GM12891 (cell line): ENCODE measurements at regions not wholly inside any gene's neighbourhood (a gene's known extent, or its start where the extent isn't known, plus 50 kb on each side); places are given as distances from the start of the nearest gene placed in this dataset.

Source experiments
- DNase-seq: peaks from one replicate; pipeline ENCODE4 v3.0.0; 2011; ENCODE audit warnings: low spot score; ENCODE audit not compliant: insufficient read length
- FAIRE-seq: peaks from 2 replicates; lab custom pipeline; 2011; peaks lifted over from hg19 to GRCh38; lab: Jason Lieb, UNC
- PAX5 ChIP-seq: IDR thresholded peaks from 2 replicates; pipeline ENCODE4 v1.6.1; 2011; ENCODE audit warnings: low read length, moderate library complexity, mild to moderate bottlenecking; ENCODE audit not compliant: insufficient read depth, severe bottlenecking
- POLR2A ChIP-seq: IDR thresholded peaks from 2 replicates; pipeline ENCODE4 v1.6.1; 2011; ENCODE audit warnings: low read depth, low read length, control low read depth
- POLR2AphosphoS5 ChIP-seq: IDR thresholded peaks from 2 replicates; pipeline ENCODE4 v1.6.1; 2011; ENCODE audit warnings: low read depth, low read length, control low read depth
- POU2F2 ChIP-seq: IDR thresholded peaks from 2 replicates; pipeline ENCODE4 v1.6.1; 2011; ENCODE audit warnings: low read depth, mild to moderate bottlenecking, control low read depth, low read length, moderate library complexity
- SPI1 ChIP-seq: IDR thresholded peaks from 2 replicates; pipeline ENCODE4 v1.6.1; 2011; ENCODE audit warnings: low read depth, low read length, control low read depth
- TAF1 ChIP-seq: IDR thresholded peaks from 2 replicates; pipeline ENCODE4 v1.6.1; 2011; ENCODE audit warnings: low read depth, low read length, control low read depth

DNA sequence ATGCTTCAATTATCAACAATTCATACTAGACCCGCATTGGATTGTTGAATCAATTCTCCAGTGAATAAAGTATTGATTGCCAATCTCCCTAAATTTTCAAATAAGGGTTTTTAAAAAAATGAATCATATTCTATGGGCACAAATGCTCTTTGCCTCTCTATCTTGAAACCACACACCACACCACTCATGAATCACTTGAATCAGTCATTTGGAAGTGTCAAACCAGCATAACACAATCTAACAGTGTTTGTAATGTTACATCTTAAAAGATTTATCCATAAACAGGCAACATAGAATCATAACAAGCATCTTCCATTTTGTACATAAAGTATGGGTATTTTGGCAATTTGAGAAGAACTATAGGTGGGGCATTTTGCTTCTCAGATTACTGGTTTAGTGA is 219.5 kb upstream of the MIR17HG start:
- no peak for TF ChIP-seq PAX5
- no peak for TF ChIP-seq POLR2AphosphoS5
- no peak for TF ChIP-seq POU2F2
- TF ChIP-seq POLR2A: no peak
- no peak for TF ChIP-seq TAF1
- no peak for TF ChIP-seq SPI1
- FAIRE-seq (no peak), DNase-seq (no peak)

DNA sequence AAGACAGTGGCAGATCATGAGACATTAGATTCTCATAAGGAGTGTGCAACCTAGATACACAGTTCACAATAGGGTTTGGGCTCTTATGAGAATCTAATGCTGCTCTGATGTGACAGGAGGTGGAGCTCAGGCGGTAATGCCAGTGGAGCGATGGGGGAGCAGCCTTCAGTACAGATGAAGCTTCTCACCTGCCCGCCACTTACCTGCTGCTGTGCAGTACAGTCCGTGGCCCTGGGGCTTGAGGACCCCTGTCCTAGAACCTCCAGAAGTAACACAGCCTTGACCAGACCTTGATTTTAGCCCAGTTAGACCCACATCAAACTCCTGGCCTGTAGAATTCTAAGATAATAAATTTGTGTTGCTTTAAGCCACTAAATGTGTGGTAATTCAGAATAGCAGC is 215.1 kb upstream of the MIR17HG start:
- no peak for TF ChIP-seq POLR2A
- no peak for TF ChIP-seq PAX5
- TF ChIP-seq TAF1: no peak
- no peak for TF ChIP-seq SPI1
- TF ChIP-seq POU2F2: no peak
- no peak for TF ChIP-seq POLR2AphosphoS5
- DNase-seq: no peak
- no peak for FAIRE-seq

DNA sequence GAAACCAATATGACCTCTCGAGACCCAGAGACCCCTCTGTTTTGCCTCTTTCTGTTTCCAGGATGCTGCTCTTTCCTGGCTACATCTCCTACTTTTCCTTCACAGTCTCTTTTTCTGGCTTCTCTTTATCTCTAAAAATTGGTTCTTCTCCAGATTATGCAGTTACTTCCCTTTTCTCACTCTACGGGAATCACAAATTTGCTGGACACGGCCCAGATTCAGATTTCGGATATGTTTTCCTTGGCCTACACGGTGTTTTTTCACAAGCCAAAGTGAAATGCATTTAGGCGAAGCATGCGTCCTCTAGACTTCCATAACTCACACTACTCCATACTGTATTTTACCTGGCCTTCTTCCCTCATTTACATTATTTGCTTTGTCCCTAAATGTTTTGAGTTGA is 214.7 kb upstream of the MIR17HG start:
- no peak for DNase-seq
- TF ChIP-seq PAX5: no peak
- no peak for TF ChIP-seq TAF1
- TF ChIP-seq POLR2A: no peak
- no peak for TF ChIP-seq SPI1
- no peak for TF ChIP-seq POLR2AphosphoS5
- no peak for TF ChIP-seq POU2F2
- no peak for FAIRE-seq

DNA sequence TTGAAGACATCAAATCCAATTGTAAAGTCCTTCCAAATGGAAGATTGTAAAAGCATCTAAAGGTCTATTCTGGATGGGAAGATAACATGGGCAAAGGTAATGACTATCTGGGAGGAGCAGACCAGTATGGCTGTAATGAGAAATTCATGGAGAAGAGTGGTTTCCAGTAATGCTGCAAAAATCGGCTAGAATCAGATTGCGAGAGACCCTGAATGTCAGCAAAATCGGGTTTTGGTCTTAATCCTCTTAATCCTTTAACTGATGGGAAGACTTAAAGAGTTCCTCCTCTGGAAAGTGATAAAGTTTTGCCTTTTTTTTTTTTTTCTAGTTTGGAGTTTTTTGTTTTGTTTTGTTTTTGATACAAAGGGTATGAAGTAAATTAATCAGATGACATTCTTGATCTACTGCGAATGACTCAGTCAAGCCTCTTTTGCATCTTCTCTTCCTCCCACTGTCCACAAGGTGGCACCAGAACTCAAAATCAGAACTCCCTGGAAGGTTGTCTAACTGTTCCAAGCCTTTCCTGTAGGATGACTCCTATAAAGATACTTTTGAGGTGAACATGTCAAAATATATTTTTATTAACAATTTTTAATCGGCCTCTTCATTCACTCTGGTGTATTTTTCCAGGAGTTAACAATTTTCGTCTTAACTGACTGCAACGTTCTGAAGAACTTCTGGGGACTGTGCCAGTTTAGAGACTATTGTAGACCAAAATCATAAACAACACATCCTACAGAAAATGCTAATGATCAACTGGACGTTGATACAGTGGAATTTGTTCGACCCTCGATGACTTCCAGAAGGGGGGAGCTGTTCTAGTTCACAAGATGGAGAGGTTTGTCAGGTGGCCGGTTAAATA is 213.3 kb upstream of the MIR17HG start:
- TF ChIP-seq POU2F2 (no peak), POLR2A (no peak), SPI1 (no peak), TAF1 (no peak), POLR2AphosphoS5 (no peak), PAX5 (no peak)
- DNase-seq (no peak), FAIRE-seq (peak; percentile 41)

DNA sequence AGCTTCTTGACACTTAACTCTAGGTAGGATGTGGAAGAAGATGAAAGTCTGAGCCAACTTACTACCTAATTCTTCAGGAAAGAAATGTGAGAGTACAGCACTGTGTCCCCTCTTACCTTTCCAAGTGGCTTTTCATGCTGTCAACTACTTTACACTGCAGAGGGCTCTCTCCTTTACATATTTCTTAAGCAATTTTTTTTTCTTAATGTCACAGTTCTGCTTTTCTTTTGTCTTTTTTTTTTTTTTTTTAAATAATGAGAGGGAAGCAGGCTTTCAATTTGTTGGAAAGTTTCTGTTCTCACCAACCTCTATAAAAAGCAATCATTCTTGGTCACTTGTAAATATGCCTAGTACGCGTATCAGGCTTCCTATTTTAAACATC is 212.7 kb upstream of the MIR17HG start:
- no peak for DNase-seq
- TF ChIP-seq POLR2A (no peak), PAX5 (no peak), POLR2AphosphoS5 (no peak)
- no peak for FAIRE-seq

DNA sequence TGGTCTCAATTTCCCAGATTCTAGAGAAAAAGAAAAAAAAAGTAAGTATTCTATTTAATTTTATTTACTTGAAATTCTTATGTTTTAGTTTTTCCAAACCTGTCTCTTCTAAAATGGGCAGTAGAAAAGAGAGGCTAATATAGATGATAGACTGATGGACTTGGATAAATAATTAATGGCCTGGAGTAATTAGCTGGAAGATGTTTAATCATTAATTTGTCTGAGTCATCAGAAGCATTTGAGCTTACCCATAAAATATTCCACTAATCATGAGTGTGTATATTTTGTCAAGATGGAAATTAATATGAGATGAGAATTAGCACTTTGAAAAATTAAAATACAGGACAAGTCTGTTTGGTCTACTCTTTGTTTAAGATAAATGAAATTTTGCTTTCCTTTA is 212.1 kb upstream of the MIR17HG start:
- TF ChIP-seq POLR2AphosphoS5 (no peak), POU2F2 (no peak), SPI1 (no peak), POLR2A (no peak), PAX5 (no peak), TAF1 (no peak)
- DNase-seq: no peak
- no peak for FAIRE-seq

DNA sequence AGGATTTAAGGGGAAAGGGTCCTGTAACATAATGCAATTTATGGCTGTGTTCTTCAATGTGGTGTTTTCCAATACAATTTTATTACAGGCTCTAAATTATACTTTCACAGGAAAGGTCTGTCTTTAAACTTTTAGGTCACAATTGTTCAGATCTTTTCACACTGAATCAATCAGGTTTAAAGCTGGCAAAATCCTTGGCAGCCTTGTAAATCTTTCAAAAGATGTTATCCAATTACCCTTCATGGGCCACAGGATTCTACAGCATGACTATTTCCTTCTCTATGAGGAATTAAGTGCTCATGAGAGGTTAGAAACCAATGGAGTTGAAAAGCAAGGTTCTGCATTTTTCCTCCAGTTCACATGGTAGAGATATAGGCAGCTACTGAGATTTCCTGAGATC is 211.5 kb upstream of the MIR17HG start:
- no peak for TF ChIP-seq TAF1
- TF ChIP-seq POU2F2: no peak
- no peak for TF ChIP-seq SPI1
- no peak for TF ChIP-seq PAX5
- no peak for TF ChIP-seq POLR2AphosphoS5
- no peak for TF ChIP-seq POLR2A
- FAIRE-seq (no peak), DNase-seq (no peak)

DNA sequence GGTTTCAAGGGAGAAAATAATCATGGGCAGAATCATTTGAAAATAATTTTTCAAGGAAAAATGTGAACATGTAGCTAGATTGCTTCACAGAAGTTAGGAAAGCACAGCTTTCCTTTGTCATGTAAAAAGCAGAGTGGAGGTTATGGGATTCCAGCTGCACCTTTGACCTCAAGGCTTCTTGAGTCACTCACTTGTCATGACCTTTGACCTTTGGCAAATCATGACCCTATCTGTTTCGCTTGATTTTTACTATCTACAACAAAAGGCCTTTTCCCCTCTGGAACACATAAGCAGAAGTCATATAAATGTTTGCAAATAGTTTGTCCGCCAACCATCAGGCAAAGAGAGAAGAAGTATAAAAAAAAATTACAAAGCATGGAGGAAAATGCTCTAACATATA is 210.7 kb upstream of the MIR17HG start:
- no peak for DNase-seq
- no peak for FAIRE-seq
- no peak for TF ChIP-seq POLR2A
- no peak for TF ChIP-seq TAF1
- no peak for TF ChIP-seq SPI1
- no peak for TF ChIP-seq POLR2AphosphoS5
- TF ChIP-seq PAX5: no peak
- TF ChIP-seq POU2F2: no peak

DNA sequence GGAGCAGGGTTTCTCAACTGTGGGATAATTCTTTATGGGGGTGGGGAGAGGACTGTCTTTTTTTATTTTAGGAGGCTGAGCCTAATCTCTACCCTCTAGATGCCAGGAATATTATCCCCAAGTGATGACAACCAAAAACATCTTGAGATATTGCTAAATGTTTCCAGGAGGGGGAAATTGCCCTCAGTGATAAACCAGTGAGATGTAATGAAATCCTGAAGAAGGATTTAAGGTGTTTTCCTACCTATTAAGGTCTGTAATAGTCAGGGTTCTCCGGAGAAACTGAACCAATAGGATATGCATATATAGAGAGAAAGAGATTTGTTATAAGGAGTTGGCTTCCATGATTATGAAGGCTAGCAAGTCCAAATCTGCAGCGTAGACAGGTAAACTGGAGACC is 208.3 kb upstream of the MIR17HG start:
- FAIRE-seq: no peak
- TF ChIP-seq POU2F2 (no peak), POLR2AphosphoS5 (no peak), SPI1 (no peak), POLR2A (no peak), PAX5 (no peak), TAF1 (no peak)
- no peak for DNase-seq

DNA sequence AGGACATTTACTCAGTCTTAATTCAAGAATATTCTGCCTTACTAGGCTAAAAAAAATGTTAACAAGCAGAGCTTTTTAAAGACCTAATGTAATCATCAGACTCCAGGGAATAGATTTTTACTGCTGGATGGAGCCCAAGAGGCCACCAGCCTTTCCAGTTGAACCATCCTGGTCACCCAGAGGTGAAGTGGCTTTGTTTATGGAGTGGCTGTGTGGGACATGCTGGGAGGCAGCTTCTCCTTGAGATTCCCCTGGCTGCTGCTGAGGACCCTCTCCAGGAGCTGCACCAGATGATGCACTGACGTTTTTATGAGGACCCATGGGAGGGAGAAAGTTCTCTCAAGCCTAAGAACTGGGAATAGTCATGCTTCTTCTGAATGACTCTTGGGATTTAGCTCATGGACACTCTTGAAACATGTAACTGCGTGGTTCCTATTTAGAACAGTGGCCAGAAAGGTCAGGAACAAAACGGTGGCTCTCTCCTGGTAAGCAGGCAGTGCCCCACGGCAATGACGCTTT is 205.9 kb upstream of the MIR17HG start:
- no peak for TF ChIP-seq POLR2A
- DNase-seq: no peak
- no peak for FAIRE-seq
